ENCODE measurements at regions not wholly inside any gene's neighbourhood (a gene's known extent, or its start where the extent isn't known, plus 50 kb on each side); places are given as distances from the start of the nearest gene placed in this dataset.

DNA sequence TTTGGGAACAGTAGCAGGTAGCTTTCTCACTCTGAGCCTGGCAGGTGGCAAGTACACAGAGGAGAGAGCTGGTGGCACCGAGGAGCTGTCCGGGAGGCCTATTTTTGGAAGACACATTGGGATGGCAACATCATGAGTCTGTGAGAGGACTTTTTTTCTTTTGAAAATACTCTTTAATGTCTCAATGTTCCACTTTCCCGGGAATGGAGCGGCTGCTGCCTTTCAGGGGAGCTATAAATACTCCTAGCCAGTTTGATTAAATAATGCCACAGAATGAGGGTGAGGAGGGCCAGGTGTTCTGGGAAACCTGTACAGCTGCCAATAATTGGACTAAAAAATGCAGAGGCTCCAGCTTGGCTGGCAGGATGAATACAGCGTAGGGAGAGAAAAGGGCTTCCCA is 93.3 kb upstream of the COG2 start:
- TF ChIP-seq, protein P1, sequence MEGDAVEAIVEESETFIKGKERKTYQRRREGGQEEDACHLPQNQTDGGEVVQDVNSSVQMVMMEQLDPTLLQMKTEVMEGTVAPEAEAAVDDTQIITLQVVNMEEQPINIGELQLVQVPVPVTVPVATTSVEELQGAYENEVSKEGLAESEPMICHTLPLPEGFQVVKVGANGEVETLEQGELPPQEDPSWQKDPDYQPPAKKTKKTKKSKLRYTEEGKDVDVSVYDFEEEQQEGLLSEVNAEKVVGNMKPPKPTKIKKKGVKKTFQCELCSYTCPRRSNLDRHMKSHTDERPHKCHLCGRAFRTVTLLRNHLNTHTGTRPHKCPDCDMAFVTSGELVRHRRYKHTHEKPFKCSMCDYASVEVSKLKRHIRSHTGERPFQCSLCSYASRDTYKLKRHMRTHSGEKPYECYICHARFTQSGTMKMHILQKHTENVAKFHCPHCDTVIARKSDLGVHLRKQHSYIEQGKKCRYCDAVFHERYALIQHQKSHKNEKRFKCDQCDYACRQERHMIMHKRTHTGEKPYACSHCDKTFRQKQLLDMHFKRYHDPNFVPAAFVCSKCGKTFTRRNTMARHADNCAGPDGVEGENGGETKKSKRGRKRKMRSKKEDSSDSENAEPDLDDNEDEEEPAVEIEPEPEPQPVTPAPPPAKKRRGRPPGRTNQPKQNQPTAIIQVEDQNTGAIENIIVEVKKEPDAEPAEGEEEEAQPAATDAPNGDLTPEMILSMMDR (IDR thresholded peaks at IDR 0.05; ENCODE audit: insufficient read depth, low read depth, low read length) = no peak
- TF ChIP-seq EZH2 (IDR thresholded peaks at IDR 0.05; ENCODE audit: insufficient read depth, low read length) = no peak
